ENCODE measurements at regions not wholly inside any gene's neighbourhood (a gene's known extent, or its start where the extent isn't known, plus 50 kb on each side); places are given as distances from the start of the nearest gene placed in this dataset.

GRCh38 chr10:49243610-49244283, 55.2 kb upstream of the C10orf71 start:
- Histone ChIP-seq H3K27ac (ENCODE audit: low read depth, low read length) (no peak overlapping the region), H3K27me3 (ENCODE audit: control insufficient read depth in 3 of 3, insufficient read depth in 3 of 3, low read length in 3 of 3) (no peaks in the 10 kb centered on the region)

GRCh38 chr10:49243139-49243538, 54.9 kb upstream of the TMEM273 start:
- Histone ChIP-seq H3K27ac (ENCODE audit: low read depth, low read length) (peak overlapping the region; percentile 12), H3K27me3 (ENCODE audit: control insufficient read depth in 3 of 3, insufficient read depth in 3 of 3, low read length in 3 of 3) (no peaks in the 10 kb centered on the region), H3K4me1 (ENCODE audit: control insufficient read depth in 3 of 3, insufficient read depth in 3 of 3, low read length in 3 of 3) (peaks cover 5 to 9% (median 7%) of the 10 kb centered on the region in 3 donors), H3K9ac (ENCODE audit: low read depth in 1 of 3, low read length in 3 of 3) (no peak overlapping the region), H3K36me3 (ENCODE audit: control insufficient read depth in 3 of 3, insufficient read depth in 3 of 3, low read length in 3 of 3) (no peaks in the 10 kb centered on the region), H3K9me3 (ENCODE audit: control insufficient read depth in 3 of 3, low read length in 3 of 3) (no peaks in the 10 kb centered on the region), H3K4me3 (ENCODE audit: low read length in 3 of 3) (no peak overlapping the region)

More at GRCh38 chr10:49243610-49244283, 55.2 kb upstream of the C10orf71 start:
- Histone ChIP-seq H3K36me3 (ENCODE audit: control insufficient read depth in 3 of 3, insufficient read depth in 3 of 3, low read length in 3 of 3) (no peaks in the 10 kb centered on the region), H3K9ac (ENCODE audit: low read depth in 1 of 3, low read length in 3 of 3) (no peak overlapping the region), H3K4me1 (ENCODE audit: control insufficient read depth in 3 of 3, insufficient read depth in 3 of 3, low read length in 3 of 3) (peaks cover 5 to 9% (median 7%) of the 10 kb centered on the region in 3 donors), H3K9me3 (ENCODE audit: control insufficient read depth in 3 of 3, low read length in 3 of 3) (no peaks in the 10 kb centered on the region), H3K4me3 (ENCODE audit: low read length in 3 of 3) (no peak overlapping the region)

GRCh38 chr10:49242604-49243003, 54.4 kb upstream of the TMEM273 start:
- H3K27me3 ChIP-seq (ENCODE audit: control insufficient read depth in 3 of 3, insufficient read depth in 3 of 3, low read length in 3 of 3): no peaks in the 10 kb centered on the region
- H3K4me3 ChIP-seq (ENCODE audit: low read length in 3 of 3): no peak overlapping the region
- peak overlapping the region; percentile 12 for H3K27ac ChIP-seq (ENCODE audit: low read depth, low read length)
- peaks cover 5 to 9% (median 7%) of the 10 kb centered on the region in 3 donors for H3K4me1 ChIP-seq (ENCODE audit: control insufficient read depth in 3 of 3, insufficient read depth in 3 of 3, low read length in 3 of 3)
- H3K9ac ChIP-seq (ENCODE audit: low read depth in 1 of 3, low read length in 3 of 3): no peak overlapping the region
- H3K9me3 ChIP-seq (ENCODE audit: control insufficient read depth in 3 of 3, low read length in 3 of 3): no peaks in the 10 kb centered on the region
- no peaks in the 10 kb centered on the region for H3K36me3 ChIP-seq (ENCODE audit: control insufficient read depth in 3 of 3, insufficient read depth in 3 of 3, low read length in 3 of 3)

GRCh38 chr10:49241385-49241784, 53.2 kb upstream of the TMEM273 start:
- H3K36me3 ChIP-seq (ENCODE audit: control insufficient read depth in 3 of 3, insufficient read depth in 3 of 3, low read length in 3 of 3): no peaks in the 10 kb centered on the region
- H3K9ac ChIP-seq (ENCODE audit: low read depth in 1 of 3, low read length in 3 of 3): no peak overlapping the region
- H3K27me3 ChIP-seq (ENCODE audit: control insufficient read depth in 3 of 3, insufficient read depth in 3 of 3, low read length in 3 of 3): no peaks in the 10 kb centered on the region
- no peak overlapping the region for H3K27ac ChIP-seq (ENCODE audit: low read depth, low read length)
- H3K4me1 ChIP-seq (ENCODE audit: control insufficient read depth in 3 of 3, insufficient read depth in 3 of 3, low read length in 3 of 3): peaks cover 5 to 9% (median 7%) of the 10 kb centered on the region in 3 donors
- H3K4me3 ChIP-seq (ENCODE audit: low read length in 3 of 3): no peak overlapping the region
- no peaks in the 10 kb centered on the region for H3K9me3 ChIP-seq (ENCODE audit: control insufficient read depth in 3 of 3, low read length in 3 of 3)

GRCh38 chr10:49240946-49241345, 52.8 kb upstream of the TMEM273 start:
- Histone ChIP-seq H3K27ac (ENCODE audit: low read depth, low read length) (no peak overlapping the region), H3K36me3 (ENCODE audit: control insufficient read depth in 3 of 3, insufficient read depth in 3 of 3, low read length in 3 of 3) (no peaks in the 10 kb centered on the region), H3K4me3 (ENCODE audit: low read length in 3 of 3) (no peak overlapping the region), H3K9ac (ENCODE audit: low read depth in 1 of 3, low read length in 3 of 3) (no peak overlapping the region), H3K4me1 (ENCODE audit: control insufficient read depth in 3 of 3, insufficient read depth in 3 of 3, low read length in 3 of 3) (peaks cover 5 to 9% (median 7%) of the 10 kb centered on the region in 3 donors), H3K27me3 (ENCODE audit: control insufficient read depth in 3 of 3, insufficient read depth in 3 of 3, low read length in 3 of 3) (no peaks in the 10 kb centered on the region), H3K9me3 (ENCODE audit: control insufficient read depth in 3 of 3, low read length in 3 of 3) (no peaks in the 10 kb centered on the region)
